ENCODE measurements at regions not wholly inside any gene's neighbourhood (a gene's known extent, or its start where the extent isn't known, plus 50 kb on each side); places are given as distances from the start of the nearest gene placed in this dataset.
"Not testable (repeated sequence)": the region's sequence is repeated elsewhere in the genome, so short reads cannot be mapped to it uniquely, and the experiment has no call there.

DNA sequence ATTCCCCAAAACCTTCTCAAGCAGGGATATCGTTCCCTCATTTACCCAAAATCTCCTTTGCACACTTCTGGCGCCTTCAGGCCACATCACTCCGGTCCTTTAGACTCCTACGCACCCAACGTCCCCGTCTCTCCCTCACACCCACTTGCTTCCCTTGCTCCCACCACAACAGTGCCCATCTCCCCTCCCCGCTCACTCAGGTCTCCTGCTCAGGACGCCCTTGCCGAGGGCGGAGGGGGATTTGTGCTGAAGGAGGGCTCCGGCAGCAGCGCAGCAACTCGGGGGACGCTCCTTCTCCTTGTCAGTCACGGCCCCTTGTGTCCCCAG is 71.6 kb downstream of the PCMTD2 start:
- not testable (repeated sequence) for H3K4me3 ChIP-seq (ENCODE audit: low read depth, low read length); H3K9ac ChIP-seq (ENCODE audit: low read depth, low read length); H3K4me1 ChIP-seq (ENCODE audit: control insufficient read depth, insufficient read depth, low read length); H3K9me3 ChIP-seq (ENCODE audit: control insufficient read depth, insufficient read depth, low read length); H3K36me3 ChIP-seq (ENCODE audit: control insufficient read depth, insufficient read depth, low read length); H3K27ac ChIP-seq (ENCODE audit: low read depth, low read length)
- peaks cover 24% of the 10 kb centered on the region for H3K27me3 ChIP-seq (ENCODE audit: control insufficient read depth, insufficient read depth, low read length)

DNA sequence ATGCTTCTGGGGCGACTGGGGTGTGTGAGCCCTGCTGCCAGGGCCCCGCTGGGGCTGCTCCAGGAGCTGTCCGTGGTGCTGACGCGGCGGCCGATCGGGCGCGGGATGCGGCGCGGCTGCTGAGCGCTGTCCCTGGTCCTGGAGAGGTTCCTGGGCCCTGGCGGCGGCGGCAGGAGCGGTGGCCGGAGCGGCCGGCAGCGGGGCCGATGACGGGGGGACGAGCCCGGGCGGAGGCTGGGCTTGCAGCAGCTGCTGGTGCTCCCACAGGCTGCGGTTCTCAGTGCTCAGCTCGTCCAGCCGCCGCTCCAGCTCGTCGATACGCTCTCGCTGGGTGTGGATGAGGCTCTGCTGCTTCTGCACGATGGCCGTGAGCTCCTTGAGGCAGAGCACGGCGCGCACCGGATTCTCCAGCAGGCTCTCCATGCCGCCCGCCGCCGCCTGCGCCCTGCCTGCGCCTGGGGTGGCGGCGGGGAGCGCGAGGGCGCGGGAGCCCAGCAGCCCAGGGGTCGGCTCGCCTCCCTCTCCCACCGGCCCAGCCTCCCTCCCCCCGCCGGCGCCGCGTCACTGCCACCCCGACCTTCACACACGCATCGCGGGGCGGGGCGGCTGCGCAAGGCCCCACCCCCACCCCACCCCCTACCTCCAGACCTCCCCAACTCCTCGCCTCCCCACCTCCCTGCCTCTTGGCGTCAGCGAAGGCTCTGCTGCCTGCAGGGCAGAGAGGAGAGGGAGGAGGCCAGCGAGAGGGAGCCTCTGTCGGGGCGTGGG is 72.2 kb downstream of the PCMTD2 start:
- not testable (repeated sequence) for H3K36me3 ChIP-seq (ENCODE audit: control insufficient read depth, insufficient read depth, low read length); H3K9ac ChIP-seq (ENCODE audit: low read depth, low read length); H3K9me3 ChIP-seq (ENCODE audit: control insufficient read depth, insufficient read depth, low read length); H3K27ac ChIP-seq (ENCODE audit: low read depth, low read length); H3K4me1 ChIP-seq (ENCODE audit: control insufficient read depth, insufficient read depth, low read length)
- Histone ChIP-seq H3K27me3 (ENCODE audit: control insufficient read depth, insufficient read depth, low read length) (peaks cover 24% of the 10 kb centered on the region), H3K4me3 (ENCODE audit: low read depth, low read length) (peak overlapping the region; percentile 45; the same call in 1 of the 2 replicates)

DNA sequence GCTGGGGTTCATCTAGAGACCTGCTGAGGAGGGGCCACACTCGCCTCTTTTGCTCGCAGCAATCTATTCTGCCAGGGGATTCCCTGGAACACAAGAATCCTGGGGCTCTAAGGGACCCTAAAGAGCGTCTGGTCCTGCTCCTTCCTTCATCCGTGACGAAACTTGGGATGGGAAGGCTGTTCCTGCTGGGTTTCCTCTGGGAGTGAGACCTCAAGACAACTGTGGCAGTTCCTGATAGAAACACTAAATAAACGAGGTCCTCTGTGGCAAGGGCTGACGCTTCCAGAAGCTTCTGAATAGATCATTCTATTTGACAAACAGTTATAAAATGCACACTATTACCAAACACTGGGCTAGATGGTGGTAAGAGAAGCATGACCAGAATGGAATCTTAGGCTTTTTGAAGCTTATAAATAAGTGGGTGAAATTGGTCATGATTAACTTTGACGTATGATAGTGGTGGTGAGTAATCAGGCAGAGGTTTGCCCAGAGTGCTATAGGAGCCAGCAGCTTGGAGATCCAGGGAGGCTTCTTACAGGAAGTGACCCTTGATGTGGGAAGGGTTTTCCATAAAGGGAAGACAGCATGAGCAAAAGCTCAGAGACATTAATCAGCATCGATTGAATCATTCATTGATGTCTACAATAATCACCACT is 73.2 kb downstream of the PCMTD2 start:
- not testable (repeated sequence) for H3K36me3 ChIP-seq (ENCODE audit: control insufficient read depth, insufficient read depth, low read length); H3K27ac ChIP-seq (ENCODE audit: low read depth, low read length); H3K4me1 ChIP-seq (ENCODE audit: control insufficient read depth, insufficient read depth, low read length); H3K9me3 ChIP-seq (ENCODE audit: control insufficient read depth, insufficient read depth, low read length); H3K9ac ChIP-seq (ENCODE audit: low read depth, low read length)
- H3K27me3 ChIP-seq (ENCODE audit: control insufficient read depth, insufficient read depth, low read length), result peaks cover 24% of the 10 kb centered on the region
- peak overlapping the region; percentile 21; the same call in 1 of the 2 replicates for H3K4me3 ChIP-seq (ENCODE audit: low read depth, low read length)

DNA sequence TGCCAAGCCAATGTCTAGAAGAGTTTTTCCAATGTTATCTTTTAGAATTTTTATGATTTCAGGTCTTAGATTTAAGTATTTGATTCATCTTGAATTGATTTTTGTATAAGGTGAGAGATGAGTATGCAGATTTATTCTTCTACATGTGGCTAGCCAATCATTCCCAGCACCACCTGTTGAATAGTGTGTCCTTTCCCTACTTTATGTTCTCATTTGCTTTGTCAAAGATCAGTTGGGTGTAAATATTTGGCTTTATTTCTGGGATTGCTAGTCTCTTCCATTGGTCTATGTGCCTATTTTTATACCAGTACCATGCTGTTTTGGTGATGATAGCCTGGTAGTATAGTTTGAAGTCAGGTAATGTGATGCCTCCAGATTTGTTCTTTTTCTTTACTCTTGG is 77.1 kb downstream of the PCMTD2 start:
- H3K27ac ChIP-seq (ENCODE audit: low read depth, low read length); H3K36me3 ChIP-seq (ENCODE audit: control insufficient read depth, insufficient read depth, low read length); H3K4me1 ChIP-seq (ENCODE audit: control insufficient read depth, insufficient read depth, low read length); H3K4me3 ChIP-seq (ENCODE audit: low read depth, low read length); H3K9me3 ChIP-seq (ENCODE audit: control insufficient read depth, insufficient read depth, low read length); H3K9ac ChIP-seq (ENCODE audit: low read depth, low read length): not testable (repeated sequence)
- H3K27me3 ChIP-seq (ENCODE audit: control insufficient read depth, insufficient read depth, low read length), result peaks cover 13% of the 10 kb centered on the region

Data from HUES48 (cell line).